ENCODE measurements at regions not wholly inside any gene's neighbourhood (a gene's known extent, or its start where the extent isn't known, plus 50 kb on each side); places are given as distances from the start of the nearest gene placed in this dataset.

DNA sequence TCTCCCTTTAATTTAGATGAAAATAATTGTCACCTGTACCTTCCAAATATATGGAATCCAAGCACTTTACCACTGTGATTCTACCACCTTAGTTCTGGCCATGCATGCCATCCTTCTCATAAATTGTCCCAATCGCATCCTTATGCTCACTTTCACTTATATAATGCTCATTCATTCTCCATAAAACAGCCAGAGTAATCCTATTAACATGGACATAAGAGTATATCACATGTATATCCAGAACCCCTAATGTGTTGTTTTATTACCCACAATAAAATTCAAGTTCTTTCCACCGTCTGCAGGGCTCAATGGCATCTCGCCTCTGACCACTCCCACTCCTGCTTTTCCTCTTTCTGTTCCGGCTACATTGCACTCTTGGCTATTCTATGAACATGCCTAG is 597.5 kb upstream of the MIR17HG start:
- no peak for DNase-seq (ENCODE audit: low read depth, low spot score)
- intact Hi-C loops (cut with micrococcal nuclease): no loop called here
- H3K27ac ChIP-seq (ENCODE audit: low read depth, low read length): no peak overlapping the region
- ChIA-PET POLR2A (no interaction called here), CTCF (no interaction called here), RAD21 (ENCODE audit: low non-redundant PET in 1 of 2, low total read pairs in 2 of 2, uncharacterized antibody in 2 of 2, unreplicated experiment in 2 of 2) (no interaction called here)
- H3K9ac ChIP-seq (ENCODE audit: low read length): no peak overlapping the region
- H2AFZ ChIP-seq (ENCODE audit: low read depth, low read length, poor library complexity, severe bottlenecking): no peak overlapping the region
- no peaks in the 10 kb centered on the region for H4K20me1 ChIP-seq (ENCODE audit: insufficient read depth)
- no peaks in the 10 kb centered on the region for H3K79me2 ChIP-seq (ENCODE audit: insufficient read depth, low read length)
- no peaks in the 10 kb centered on the region for H3K36me3 ChIP-seq (ENCODE audit: control insufficient read depth in 1 of 2, insufficient read depth in 2 of 2, low read length in 2 of 2)
- no peak for TF ChIP-seq POLR2AphosphoS5 (IDR thresholded peaks at IDR 0.05; ENCODE audit: low read depth, low read length)
- TF ChIP-seq, protein P1, sequence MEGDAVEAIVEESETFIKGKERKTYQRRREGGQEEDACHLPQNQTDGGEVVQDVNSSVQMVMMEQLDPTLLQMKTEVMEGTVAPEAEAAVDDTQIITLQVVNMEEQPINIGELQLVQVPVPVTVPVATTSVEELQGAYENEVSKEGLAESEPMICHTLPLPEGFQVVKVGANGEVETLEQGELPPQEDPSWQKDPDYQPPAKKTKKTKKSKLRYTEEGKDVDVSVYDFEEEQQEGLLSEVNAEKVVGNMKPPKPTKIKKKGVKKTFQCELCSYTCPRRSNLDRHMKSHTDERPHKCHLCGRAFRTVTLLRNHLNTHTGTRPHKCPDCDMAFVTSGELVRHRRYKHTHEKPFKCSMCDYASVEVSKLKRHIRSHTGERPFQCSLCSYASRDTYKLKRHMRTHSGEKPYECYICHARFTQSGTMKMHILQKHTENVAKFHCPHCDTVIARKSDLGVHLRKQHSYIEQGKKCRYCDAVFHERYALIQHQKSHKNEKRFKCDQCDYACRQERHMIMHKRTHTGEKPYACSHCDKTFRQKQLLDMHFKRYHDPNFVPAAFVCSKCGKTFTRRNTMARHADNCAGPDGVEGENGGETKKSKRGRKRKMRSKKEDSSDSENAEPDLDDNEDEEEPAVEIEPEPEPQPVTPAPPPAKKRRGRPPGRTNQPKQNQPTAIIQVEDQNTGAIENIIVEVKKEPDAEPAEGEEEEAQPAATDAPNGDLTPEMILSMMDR (IDR thresholded peaks at IDR 0.05 in 2 of 3, conservative IDR thresholded peaks at IDR 0.05 in 1 of 3; ENCODE audit: borderline replicate concordance in 1 of 3, insufficient read depth in 1 of 3, low read depth in 2 of 3, low read length in 2 of 3): no peak
- no peak for TF ChIP-seq YY1 (IDR thresholded peaks at IDR 0.05; ENCODE audit: extremely low read depth, insufficient replicate concordance, low read depth, low read length)
- no peak for TF ChIP-seq TCF7L2 (IDR thresholded peaks at IDR 0.05; ENCODE audit: borderline replicate concordance, extremely low read depth, insufficient read depth, insufficient read length)
- TF ChIP-seq RAD21 (IDR thresholded peaks at IDR 0.05; ENCODE audit: low read depth): no peak
- no peak for TF ChIP-seq SIN3A (IDR thresholded peaks at IDR 0.05; ENCODE audit: low read depth)
- TF ChIP-seq FOSL1 (IDR thresholded peaks at IDR 0.05; ENCODE audit: low read depth): no peak
- TF ChIP-seq, protein P2, sequence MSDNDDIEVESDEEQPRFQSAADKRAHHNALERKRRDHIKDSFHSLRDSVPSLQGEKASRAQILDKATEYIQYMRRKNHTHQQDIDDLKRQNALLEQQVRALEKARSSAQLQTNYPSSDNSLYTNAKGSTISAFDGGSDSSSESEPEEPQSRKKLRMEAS (IDR thresholded peaks at IDR 0.05): no peak
- H3K4me2 ChIP-seq (ENCODE audit: low read length): no peak overlapping the region
- no peak overlapping the region for H3K4me3 ChIP-seq (replicated peaks in 1 of 2; ENCODE audit: low read depth in 1 of 2, low read length in 2 of 2)
- H3K4me1 ChIP-seq (ENCODE audit: control insufficient read depth in 1 of 2, insufficient read depth in 2 of 2, low read length in 2 of 2): no peaks in the 10 kb centered on the region
- no peaks in the 10 kb centered on the region for H3K9me2 ChIP-seq (ENCODE audit: insufficient read depth)
- H3K9me3 ChIP-seq (ENCODE audit: control insufficient read depth in 1 of 2, insufficient read depth in 1 of 2, low read depth in 1 of 2, low read length in 2 of 2): no peaks in the 10 kb centered on the region
- ATAC-seq: no peak
- no peaks in the 10 kb centered on the region for H3K27me3 ChIP-seq (ENCODE audit: insufficient read depth, low read length)
- no TSS peak for BruUV-seq (replicated peaks)

DNA sequence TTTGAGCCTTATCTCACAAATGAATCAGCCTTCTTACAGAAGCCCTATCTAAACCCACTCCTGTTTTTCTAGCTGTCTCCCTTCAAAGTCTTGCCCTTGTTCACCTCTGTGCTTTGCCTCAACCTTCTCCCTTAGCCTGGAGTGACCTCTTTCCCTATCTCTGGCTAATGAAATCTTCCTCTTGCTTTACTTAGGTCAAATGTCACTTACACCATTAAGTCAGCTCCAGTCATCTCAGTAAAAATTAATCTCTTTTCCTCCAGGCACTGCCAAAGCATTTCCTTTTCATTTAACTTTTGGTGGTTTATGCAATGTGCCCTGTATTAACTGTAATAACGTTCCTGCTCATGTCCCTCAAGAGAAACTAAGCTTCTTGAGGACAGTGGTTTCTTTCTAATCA is 596.5 kb upstream of the MIR17HG start:
- intact Hi-C loops (cut with micrococcal nuclease): no loop called here
- no peaks in the 10 kb centered on the region for H3K9me2 ChIP-seq (ENCODE audit: insufficient read depth)
- H3K9me3 ChIP-seq (ENCODE audit: control insufficient read depth in 1 of 2, insufficient read depth in 1 of 2, low read depth in 1 of 2, low read length in 2 of 2): no peaks in the 10 kb centered on the region
- H3K4me1 ChIP-seq (ENCODE audit: control insufficient read depth in 1 of 2, insufficient read depth in 2 of 2, low read length in 2 of 2): no peaks in the 10 kb centered on the region
- no peak overlapping the region for H3K27ac ChIP-seq (ENCODE audit: low read depth, low read length)
- ATAC-seq (no peak), DNase-seq (ENCODE audit: low read depth, low spot score) (no peak)
- no peaks in the 10 kb centered on the region for H3K36me3 ChIP-seq (ENCODE audit: control insufficient read depth in 1 of 2, insufficient read depth in 2 of 2, low read length in 2 of 2)
- ChIA-PET POLR2A (no interaction called here), CTCF (no interaction called here), RAD21 (ENCODE audit: low non-redundant PET in 1 of 2, low total read pairs in 2 of 2, uncharacterized antibody in 2 of 2, unreplicated experiment in 2 of 2) (no interaction called here)
- BruUV-seq (replicated peaks): no TSS peak
- H4K20me1 ChIP-seq (ENCODE audit: insufficient read depth): no peaks in the 10 kb centered on the region
- no peak overlapping the region for H2AFZ ChIP-seq (ENCODE audit: low read depth, low read length, poor library complexity, severe bottlenecking)
- H3K4me2 ChIP-seq (ENCODE audit: low read length): no peak overlapping the region
- no peak overlapping the region for H3K4me3 ChIP-seq (replicated peaks in 1 of 2; ENCODE audit: low read depth in 1 of 2, low read length in 2 of 2)
- H3K9ac ChIP-seq (ENCODE audit: low read length): no peak overlapping the region
- H3K27me3 ChIP-seq (ENCODE audit: insufficient read depth, low read length): no peaks in the 10 kb centered on the region
- no peaks in the 10 kb centered on the region for H3K79me2 ChIP-seq (ENCODE audit: insufficient read depth, low read length)
- no peak for TF ChIP-seq ELF1 (IDR thresholded peaks at IDR 0.05; ENCODE audit: borderline replicate concordance, low read depth)
- TF ChIP-seq, protein P1 (IDR thresholded peaks at IDR 0.05 in 2 of 3, conservative IDR thresholded peaks at IDR 0.05 in 1 of 3; ENCODE audit: borderline replicate concordance in 1 of 3, insufficient read depth in 1 of 3, low read depth in 2 of 3, low read length in 2 of 3): no peak
- TF ChIP-seq YY1 (IDR thresholded peaks at IDR 0.05; ENCODE audit: extremely low read depth, insufficient replicate concordance, low read depth, low read length): no peak
- TF ChIP-seq, protein P2 (IDR thresholded peaks at IDR 0.05): no peak
- no peak for TF ChIP-seq EZH2phosphoT487 (IDR thresholded peaks at IDR 0.05; ENCODE audit: borderline replicate concordance)
- TF ChIP-seq SIN3A (IDR thresholded peaks at IDR 0.05; ENCODE audit: low read depth): no peak
- TF ChIP-seq SP1 (IDR thresholded peaks at IDR 0.05; ENCODE audit: low read depth): no peak

Data from HCT116 (cell line).